Central memory CD8-positive, alpha-beta T cell (primary cell): ENCODE measurements at regions not wholly inside any gene's neighbourhood (a gene's known extent, or its start where the extent isn't known, plus 50 kb on each side); places are given as distances from the start of the nearest gene placed in this dataset.

ENCODE experiments used
- ATAC-seq: fragments of 150-1000 bp; cut with Tn5 transposase; replicated peaks from 2 replicates; pipeline ENCODE4 v1.10.0; 2022; ENCODE audit warnings: mild to moderate bottlenecking, moderate FRiP score, moderate number of reproducible peaks; ENCODE audit not compliant: poor library complexity, severe bottlenecking; ENCODE audit errors: extremely low read depth
- DNase-seq, 2 donors: peaks; one replicate each; pipeline ENCODE4 v3.0.0; 2021; ENCODE audit warnings: low spot score in 2 of 2
- H3K27ac Mint-ChIP-seq: one replicate; pipeline ENCODE4 v1.8.0; 2022; ENCODE audit warnings: low read depth, mild to moderate bottlenecking, moderate library complexity, mixed read lengths
- H3K27me3 Mint-ChIP-seq: one replicate; pipeline ENCODE4 v1.8.0; 2022; ENCODE audit warnings: mixed read lengths
- H3K36me3 Mint-ChIP-seq: one replicate; pipeline ENCODE4 v1.8.0; 2022; ENCODE audit warnings: mild to moderate bottlenecking, moderate library complexity, mixed read lengths; ENCODE audit not compliant: insufficient read depth
- H3K4me1 Mint-ChIP-seq: one replicate; pipeline ENCODE4 v1.8.0; 2022; ENCODE audit warnings: mixed read lengths
- H3K4me3 Mint-ChIP-seq: one replicate; pipeline ENCODE4 v1.8.0; 2022; ENCODE audit warnings: mild to moderate bottlenecking, moderate library complexity, mixed read lengths
- H3K9me3 Mint-ChIP-seq: one replicate; pipeline ENCODE4 v1.8.0; 2022; ENCODE audit warnings: mixed read lengths

DNA sequence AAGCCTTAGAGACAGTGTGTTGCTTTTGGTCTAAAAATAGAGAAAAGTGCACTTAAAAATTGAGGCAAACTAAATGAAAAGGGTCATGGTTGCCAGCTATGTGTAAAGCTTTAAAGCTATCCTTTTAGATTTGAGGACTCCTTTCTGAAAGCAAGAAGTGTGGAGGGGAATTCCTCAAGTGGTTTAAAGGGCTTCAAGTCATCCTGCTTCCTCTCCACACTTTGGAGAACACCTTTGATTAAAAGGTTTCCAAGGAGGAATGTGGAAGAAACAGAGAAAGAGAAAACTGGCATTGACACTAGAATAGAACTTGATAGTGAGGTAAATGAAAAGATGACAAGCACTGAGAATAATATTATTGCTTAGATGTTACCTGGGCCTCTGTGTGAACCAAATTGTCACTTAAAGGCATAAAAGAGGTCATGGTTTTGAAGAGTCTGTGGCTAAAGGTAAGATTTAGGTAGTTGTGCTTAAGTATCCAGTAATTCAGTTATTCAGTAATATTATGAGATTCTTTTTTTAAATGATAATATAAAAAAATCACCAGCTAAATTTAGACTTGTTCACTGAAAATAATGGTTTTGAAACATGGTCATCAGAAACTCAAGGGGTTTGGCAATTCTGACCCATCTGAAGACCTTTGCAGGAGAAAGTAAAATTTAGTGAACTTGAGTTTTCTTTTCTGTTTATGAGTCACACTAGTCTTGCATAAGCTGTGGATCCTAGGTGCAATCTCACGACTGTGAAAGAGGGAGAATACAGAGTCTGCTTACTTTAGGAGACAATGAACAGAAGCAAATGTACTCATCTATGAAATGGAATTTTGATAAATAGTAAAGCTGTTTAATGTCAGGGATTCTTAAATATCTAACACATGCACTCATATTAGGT is 466.0 kb downstream of the KIF20B start:
- no peak overlapping the region for H3K27ac Mint-ChIP-seq
- H3K27me3 Mint-ChIP-seq: no peaks in the 10 kb centered on the region
- peaks cover 17% of the 10 kb centered on the region for H3K9me3 Mint-ChIP-seq
- DNase-seq (no peak), ATAC-seq (no peak)
- no peaks in the 10 kb centered on the region for H3K36me3 Mint-ChIP-seq
- H3K4me1 Mint-ChIP-seq: no peaks in the 10 kb centered on the region
- H3K4me3 Mint-ChIP-seq: no peak overlapping the region

DNA sequence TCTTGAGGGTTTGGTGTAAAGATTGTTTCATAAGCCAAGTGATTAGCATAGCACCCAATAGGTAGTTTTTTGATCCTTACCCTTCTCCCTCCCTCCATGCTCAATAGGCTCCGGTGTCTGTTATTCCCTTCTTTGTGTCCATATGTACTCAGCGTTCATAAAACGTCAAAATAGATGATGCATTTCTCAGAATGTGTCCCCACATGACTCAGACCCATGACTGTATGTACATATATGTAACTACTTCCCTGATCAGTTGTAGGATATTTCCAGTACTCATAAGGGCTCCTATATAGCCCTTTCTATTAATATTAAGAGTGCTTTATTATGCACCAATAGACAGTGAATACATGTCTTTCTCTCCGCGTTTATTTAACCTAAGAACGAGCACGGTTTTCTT is 466.9 kb downstream of the KIF20B start:
- Mint-ChIP-seq H3K4me3 (no peak overlapping the region), H3K27me3 (no peaks in the 10 kb centered on the region), H3K9me3 (peaks cover 17% of the 10 kb centered on the region), H3K36me3 (no peaks in the 10 kb centered on the region), H3K4me1 (no peaks in the 10 kb centered on the region), H3K27ac (no peak overlapping the region)
- no peak for ATAC-seq
- no peak for DNase-seq

DNA sequence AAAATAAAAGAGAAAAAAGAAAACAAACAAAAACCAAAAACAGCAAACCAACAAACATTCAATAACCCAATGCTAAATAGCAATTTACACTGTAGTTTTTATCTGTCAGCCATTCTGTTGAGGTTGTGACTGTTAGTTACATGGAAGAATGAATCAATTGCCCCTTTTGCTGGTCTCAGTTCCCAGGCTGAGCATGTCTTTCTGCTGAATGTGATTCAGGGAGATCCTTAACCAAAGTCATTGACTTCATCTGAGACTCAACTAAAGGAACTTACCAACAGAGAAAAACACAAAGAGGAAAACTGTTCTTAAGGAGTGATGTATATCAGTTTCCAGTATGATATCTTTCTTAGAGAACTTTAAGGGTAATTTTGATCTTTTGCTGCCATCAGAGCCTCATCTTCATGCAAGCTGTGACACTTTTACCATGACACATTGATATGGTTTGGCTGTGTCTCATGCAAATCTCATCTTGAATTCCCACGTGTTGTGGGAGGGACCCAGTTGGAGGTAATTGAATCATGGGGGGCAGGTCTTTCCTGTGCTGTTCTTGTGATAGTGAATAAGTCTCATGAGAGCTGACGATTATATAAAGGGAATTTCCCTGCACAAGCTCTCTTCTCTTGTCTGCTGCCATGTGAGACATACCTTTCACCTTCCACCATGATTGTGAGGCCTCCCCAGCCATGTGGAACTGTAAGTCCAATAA is 469.8 kb downstream of the KIF20B start:
- H3K9me3 Mint-ChIP-seq: peaks cover 17% of the 10 kb centered on the region
- ATAC-seq: no peak
- no peak for DNase-seq
- H3K27ac Mint-ChIP-seq: no peak overlapping the region
- H3K36me3 Mint-ChIP-seq: no peaks in the 10 kb centered on the region
- H3K4me3 Mint-ChIP-seq: no peak overlapping the region
- H3K27me3 Mint-ChIP-seq: no peaks in the 10 kb centered on the region
- no peaks in the 10 kb centered on the region for H3K4me1 Mint-ChIP-seq

DNA sequence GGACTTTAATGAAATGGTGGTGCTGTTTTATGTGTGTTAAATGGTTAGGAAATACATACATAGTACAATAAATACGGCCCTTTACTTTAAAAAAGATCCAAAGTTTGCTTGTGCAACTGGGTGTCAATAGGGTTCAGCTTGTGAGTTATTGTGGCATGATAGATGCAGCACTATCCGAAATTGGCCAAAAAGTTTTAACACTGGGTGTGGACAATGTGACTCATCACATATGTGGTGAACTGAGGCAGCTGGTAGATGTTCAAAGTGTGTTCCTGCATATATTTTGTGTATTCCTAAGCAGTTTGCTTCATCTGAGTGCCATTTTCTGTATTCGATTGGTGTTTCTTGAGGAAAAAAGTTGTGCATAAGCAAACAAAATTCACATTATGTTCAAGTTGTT is 473.1 kb downstream of the KIF20B start:
- no peak for ATAC-seq
- H3K27me3 Mint-ChIP-seq: no peaks in the 10 kb centered on the region
- no peaks in the 10 kb centered on the region for H3K36me3 Mint-ChIP-seq
- H3K27ac Mint-ChIP-seq: no peak overlapping the region
- no peaks in the 10 kb centered on the region for H3K4me1 Mint-ChIP-seq
- H3K9me3 Mint-ChIP-seq: peaks cover 22% of the 10 kb centered on the region
- no peak overlapping the region for H3K4me3 Mint-ChIP-seq
- DNase-seq: no peak

DNA sequence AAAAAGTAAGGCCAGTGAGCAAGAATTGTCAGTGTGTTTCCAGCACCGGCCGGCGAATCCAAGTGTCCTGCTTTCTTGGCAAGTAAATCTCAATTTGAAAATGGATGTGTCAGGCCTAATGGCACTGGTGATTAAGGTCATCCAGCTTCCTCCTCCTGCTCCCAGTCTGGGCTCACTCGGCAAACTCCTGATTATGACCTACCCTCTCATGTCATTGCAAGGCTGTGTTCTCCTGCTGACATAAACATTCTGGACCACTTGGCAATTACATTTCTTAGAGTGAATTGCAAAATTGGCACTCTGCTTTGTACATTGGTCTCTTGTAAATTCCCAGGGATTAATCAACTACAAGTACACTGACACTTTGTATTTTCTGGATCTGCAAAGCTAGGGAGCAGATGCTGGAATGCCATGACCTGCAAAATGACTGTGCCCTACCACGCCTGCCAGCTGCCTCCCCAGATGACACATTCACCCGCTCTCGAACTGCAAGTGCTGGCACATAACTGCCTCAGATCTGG is 473.8 kb downstream of the KIF20B start:
- Mint-ChIP-seq H3K4me1 (no peaks in the 10 kb centered on the region), H3K27ac (no peak overlapping the region), H3K9me3 (peaks cover 17% of the 10 kb centered on the region), H3K36me3 (peaks cover 3% of the 10 kb centered on the region), H3K4me3 (no peak overlapping the region), H3K27me3 (no peaks in the 10 kb centered on the region)
- no peak for DNase-seq
- no peak for ATAC-seq

DNA sequence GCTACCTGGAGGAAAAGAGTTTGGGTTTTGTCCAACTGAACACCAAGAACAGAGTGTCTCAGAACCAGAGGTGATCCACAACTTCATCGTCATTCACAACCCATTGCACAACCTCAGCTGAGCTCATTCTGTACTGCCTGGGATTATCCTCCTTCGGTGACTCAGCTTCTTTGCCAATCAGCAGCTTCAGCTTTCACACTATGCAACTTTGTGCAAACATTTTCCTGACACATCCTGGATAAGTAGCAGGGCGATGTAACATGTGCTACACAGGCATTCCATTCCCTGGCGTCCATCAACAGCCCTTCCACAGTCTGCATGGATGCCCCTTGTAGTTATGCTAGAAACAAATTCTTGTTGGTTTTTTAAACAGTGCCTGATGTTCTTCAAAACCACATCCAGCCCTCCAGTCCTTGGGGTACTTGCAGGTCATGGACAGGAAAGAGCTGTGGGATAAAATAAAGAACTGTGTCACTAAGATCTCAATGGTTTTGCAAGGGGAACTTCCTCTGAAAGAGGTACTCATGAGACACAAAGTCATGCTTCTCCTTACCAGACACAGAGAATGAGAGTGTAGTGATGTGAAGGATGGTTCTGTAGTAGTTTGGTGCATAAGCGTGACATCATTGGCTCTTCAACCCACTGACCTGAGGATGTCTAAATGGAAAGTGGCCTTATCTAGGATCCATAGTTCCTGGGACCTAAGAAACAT is 478.5 kb downstream of the KIF20B start:
- peaks cover 6% of the 10 kb centered on the region for H3K9me3 Mint-ChIP-seq
- no peaks in the 10 kb centered on the region for H3K27me3 Mint-ChIP-seq
- DNase-seq: no peak
- no peak overlapping the region for H3K27ac Mint-ChIP-seq
- H3K4me1 Mint-ChIP-seq: no peaks in the 10 kb centered on the region
- peaks cover 3% of the 10 kb centered on the region for H3K36me3 Mint-ChIP-seq
- ATAC-seq: no peak
- H3K4me3 Mint-ChIP-seq: no peak overlapping the region

DNA sequence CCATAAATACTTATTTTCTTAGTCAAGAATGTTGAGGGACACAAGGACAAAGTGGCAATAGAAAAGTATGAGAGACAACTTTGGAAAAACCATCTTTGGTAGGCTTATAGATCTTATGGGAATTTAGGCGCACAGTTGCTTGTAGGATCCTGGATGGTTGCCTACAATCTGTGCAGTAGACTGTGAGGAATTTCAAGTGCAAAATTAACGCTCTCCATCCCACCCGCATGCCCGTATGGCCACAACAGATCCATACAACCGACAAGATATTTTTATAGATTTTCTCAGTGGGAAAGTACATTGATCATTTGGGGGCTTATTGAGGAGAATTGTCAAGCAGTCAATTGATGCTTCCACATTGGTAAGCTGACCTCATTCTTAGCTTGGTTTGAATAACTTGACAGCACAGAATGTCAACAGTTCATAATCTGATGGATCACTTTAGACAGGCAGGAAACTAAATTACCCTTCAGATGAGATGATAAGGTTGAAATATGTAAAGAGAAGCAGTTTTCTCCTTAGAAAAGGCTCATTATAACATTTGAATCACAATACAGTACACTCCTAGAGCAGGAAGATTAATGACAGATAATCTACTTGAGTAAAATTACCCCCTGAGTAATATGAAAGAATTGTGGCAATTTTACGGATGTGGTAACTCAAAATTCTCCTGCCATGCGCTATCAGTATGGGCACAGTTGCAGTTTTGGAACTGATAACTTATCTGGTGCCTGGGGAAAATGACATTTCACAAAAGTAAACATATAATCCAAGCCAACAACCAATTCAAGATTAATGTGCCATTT is 479.7 kb downstream of the KIF20B start:
- ATAC-seq (no peak), DNase-seq (no peak)
- Mint-ChIP-seq H3K27me3 (no peaks in the 10 kb centered on the region), H3K4me1 (no peaks in the 10 kb centered on the region), H3K36me3 (peaks cover 3% of the 10 kb centered on the region), H3K4me3 (no peak overlapping the region), H3K27ac (no peak overlapping the region), H3K9me3 (peaks cover 6% of the 10 kb centered on the region)

DNA sequence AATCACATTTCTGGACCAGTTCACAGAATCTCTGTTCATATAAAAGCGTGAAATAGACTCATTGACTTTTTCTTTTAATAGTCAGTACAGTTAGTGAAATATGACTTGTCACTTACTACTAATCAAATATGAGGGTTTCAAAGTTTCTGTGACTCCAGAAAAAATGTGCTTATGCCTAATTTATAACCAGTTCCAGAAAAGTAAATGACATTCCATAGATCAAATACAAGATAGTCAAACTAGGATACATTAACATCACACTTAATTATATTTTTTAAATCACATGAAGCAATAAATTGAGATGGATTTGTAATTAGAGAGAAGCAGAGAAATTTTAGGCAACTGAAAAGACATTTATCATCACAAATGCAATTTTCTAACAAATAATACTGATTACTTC is 491.4 kb downstream of the KIF20B start:
- ATAC-seq: no peak
- Mint-ChIP-seq H3K9me3 (no peaks in the 10 kb centered on the region), H3K4me1 (no peaks in the 10 kb centered on the region), H3K36me3 (no peaks in the 10 kb centered on the region), H3K27ac (no peak overlapping the region), H3K4me3 (no peak overlapping the region), H3K27me3 (no peaks in the 10 kb centered on the region)
- DNase-seq: no peak

DNA sequence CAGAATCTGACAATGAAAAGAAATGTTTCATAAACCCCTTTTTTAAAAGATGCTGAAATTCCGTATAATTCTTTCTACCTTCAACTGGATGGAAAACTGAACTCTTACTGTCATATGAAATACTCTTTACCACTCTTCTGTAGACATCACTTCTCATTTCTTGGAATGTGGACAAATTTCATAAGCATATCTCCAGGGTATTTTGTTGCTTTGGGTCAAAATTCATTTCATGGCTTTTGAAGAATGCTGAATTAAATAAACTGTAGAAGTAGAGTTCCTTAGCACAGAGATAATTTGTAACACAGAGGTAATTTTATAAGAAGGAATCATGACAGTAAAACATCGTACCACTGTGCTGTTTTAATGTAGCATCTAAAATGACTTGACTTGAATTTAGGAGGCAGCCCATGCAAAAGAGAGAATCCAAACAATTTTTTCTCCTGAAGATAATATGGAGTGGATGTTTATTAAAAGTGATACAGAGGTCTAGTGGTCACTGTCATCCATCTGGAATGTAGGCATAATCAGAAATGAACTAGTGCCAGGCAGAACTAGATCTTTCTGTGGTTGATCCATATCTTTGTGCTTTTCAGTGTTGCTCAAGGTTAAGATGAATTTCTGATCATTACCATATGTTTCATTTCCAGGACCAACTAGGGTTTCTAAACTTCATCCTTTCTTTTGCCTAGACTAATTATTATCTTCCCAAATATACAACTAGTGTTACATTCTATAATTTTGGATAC is 492.0 kb downstream of the KIF20B start:
- Mint-ChIP-seq H3K27me3 (no peaks in the 10 kb centered on the region), H3K4me1 (no peaks in the 10 kb centered on the region), H3K9me3 (no peaks in the 10 kb centered on the region), H3K36me3 (no peaks in the 10 kb centered on the region), H3K4me3 (no peak overlapping the region), H3K27ac (no peak overlapping the region)
- DNase-seq (no peak), ATAC-seq (no peak)

DNA sequence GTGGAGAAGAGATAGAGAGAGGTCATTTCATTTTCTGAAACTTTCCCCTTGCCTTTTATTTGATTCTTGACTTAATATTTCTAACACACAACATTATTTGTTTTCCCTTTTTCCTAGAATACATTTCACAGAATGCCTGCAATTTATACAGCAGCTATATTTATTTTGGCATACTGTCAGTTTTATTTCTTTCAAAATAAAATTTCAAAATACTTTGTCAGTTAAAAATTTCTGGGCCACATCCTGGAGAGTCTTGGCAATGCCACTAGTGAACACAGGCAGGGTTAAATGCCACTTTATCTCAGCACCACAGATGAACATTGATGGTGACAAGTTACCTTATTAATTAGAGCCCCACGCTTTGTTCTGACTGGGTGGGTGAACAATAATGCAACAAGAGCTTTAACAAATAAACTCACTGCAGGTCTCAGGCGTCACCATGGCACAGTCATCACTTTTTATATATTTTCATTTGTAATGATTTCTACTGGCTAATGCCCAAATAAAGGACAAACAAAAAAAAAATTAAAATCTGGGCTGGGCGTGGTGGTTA is 494.0 kb downstream of the KIF20B start:
- no peak for ATAC-seq
- Mint-ChIP-seq H3K9me3 (no peaks in the 10 kb centered on the region), H3K4me1 (no peaks in the 10 kb centered on the region), H3K27ac (no peak overlapping the region), H3K27me3 (no peaks in the 10 kb centered on the region), H3K4me3 (no peak overlapping the region), H3K36me3 (no peaks in the 10 kb centered on the region)
- DNase-seq: no peak

DNA sequence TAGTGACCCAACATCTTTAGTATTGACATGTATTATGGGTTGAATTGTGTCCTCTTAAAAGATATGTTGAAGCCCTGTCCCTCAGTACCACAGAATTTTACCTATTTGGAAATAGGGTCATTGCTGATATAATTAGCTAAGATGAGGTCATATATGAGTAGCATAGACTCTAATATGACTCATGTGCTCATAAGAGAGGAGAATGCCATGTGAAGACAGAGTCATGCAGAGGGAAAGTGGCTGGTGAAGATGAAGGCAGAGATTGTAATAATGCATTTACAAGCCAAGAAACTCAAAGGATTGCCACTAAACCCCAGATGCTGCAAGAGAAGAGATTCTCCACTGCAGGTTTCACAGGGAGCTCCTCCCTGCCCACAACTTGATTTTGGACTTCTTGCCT is 496.4 kb downstream of the KIF20B start:
- H3K36me3 Mint-ChIP-seq: no peaks in the 10 kb centered on the region
- no peaks in the 10 kb centered on the region for H3K9me3 Mint-ChIP-seq
- H3K4me1 Mint-ChIP-seq: no peaks in the 10 kb centered on the region
- H3K27ac Mint-ChIP-seq: no peak overlapping the region
- no peaks in the 10 kb centered on the region for H3K27me3 Mint-ChIP-seq
- ATAC-seq (no peak), DNase-seq (no peak)
- H3K4me3 Mint-ChIP-seq: no peak overlapping the region
